ENCODE measurements at regions not wholly inside any gene's neighbourhood (a gene's known extent, or its start where the extent isn't known, plus 50 kb on each side); places are given as distances from the start of the nearest gene placed in this dataset.

DNA sequence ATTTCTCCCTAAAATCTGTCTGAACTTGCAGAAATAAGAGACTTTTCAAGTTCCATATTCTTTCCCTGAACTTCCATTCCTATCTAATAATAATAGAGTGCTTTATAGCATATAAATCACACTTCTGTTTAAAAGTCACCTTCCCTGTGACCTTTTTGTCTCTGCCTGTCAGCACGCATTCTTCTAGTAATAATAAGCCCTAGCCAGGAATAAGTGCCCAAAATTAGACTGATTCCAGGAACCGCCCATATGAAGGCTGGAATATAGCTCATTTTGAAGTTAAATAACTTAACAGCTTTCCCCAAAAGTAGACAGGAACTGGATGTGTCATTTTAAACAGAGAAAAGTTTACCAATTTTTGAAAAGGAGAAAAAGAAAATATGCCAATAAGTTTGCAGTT lies 576.5 kb downstream of the EPHA4 start:
- no peak overlapping the region for H3K9ac ChIP-seq (ENCODE audit: low read length)
- H3K27me3 ChIP-seq (ENCODE audit: control insufficient read depth in 1 of 2, insufficient read depth in 2 of 2, low read length in 2 of 2) = no peaks in the 10 kb centered on the region
- no peak overlapping the region for H3K27ac ChIP-seq (ENCODE audit: low read depth, low read length)
- no peak overlapping the region for H3K4me3 ChIP-seq (ENCODE audit: low read depth in 1 of 2, low read length in 2 of 2)
- H3K36me3 ChIP-seq (ENCODE audit: insufficient read depth, low read length) = no peaks in the 10 kb centered on the region
- peaks cover 4% of the 10 kb centered on the region for H3K4me1 ChIP-seq (ENCODE audit: insufficient read depth, low read length)
- H3K9me3 ChIP-seq (ENCODE audit: low read length) = no peaks in the 10 kb centered on the region

DNA sequence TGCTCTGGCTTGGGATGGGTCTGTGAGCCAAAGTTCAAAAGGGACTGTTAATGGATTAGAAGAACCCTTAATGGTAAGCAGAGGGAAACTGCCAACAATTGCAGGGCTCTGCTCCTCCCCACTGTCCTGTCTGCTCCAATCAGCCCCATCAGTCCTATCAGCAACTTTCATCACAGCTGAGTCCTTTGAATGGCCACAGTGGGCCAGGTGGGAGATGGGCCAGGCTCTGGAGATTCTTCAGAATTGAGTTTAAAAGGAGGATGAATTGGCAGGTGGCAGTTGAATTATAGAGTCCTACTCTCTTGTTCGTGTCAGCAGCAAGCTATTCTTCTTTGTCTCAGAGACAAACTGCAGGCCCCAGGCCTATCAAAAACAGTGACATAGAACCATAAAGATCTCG lies 573.9 kb downstream of the EPHA4 start:
- no peaks in the 10 kb centered on the region for H3K27me3 ChIP-seq (ENCODE audit: control insufficient read depth in 1 of 2, insufficient read depth in 2 of 2, low read length in 2 of 2)
- no peaks in the 10 kb centered on the region for H3K36me3 ChIP-seq (ENCODE audit: insufficient read depth, low read length)
- no peak overlapping the region for H3K4me3 ChIP-seq (ENCODE audit: low read depth in 1 of 2, low read length in 2 of 2)

DNA sequence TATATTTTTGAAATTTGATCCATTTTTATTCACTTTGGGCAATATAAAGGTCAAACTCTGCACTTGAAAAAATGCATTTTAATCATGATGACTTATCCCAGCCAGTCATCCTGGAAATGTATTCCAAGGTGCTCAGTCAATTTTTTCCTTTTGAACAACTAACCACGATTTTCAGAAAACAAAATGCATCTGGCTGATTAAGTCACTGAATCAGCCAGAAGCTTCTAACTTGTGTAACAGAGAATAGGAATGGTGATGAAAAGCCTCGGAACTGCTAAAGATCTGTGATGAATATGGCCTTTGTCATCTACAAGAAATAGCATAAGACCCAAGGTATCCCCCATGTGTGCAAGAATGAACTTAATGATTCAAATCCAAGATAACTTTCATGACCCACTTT lies 572.7 kb downstream of the EPHA4 start:
- Histone ChIP-seq H3K4me1 (ENCODE audit: insufficient read depth, low read length) (peaks cover 10% of the 10 kb centered on the region), H3K27me3 (ENCODE audit: control insufficient read depth in 1 of 2, insufficient read depth in 2 of 2, low read length in 2 of 2) (no peaks in the 10 kb centered on the region), H3K9ac (ENCODE audit: low read length) (no peak overlapping the region), H3K9me3 (ENCODE audit: low read length) (no peaks in the 10 kb centered on the region), H3K4me3 (ENCODE audit: low read depth in 1 of 2, low read length in 2 of 2) (no peak overlapping the region), H3K36me3 (ENCODE audit: insufficient read depth, low read length) (no peaks in the 10 kb centered on the region), H3K27ac (ENCODE audit: low read depth, low read length) (no peak overlapping the region)

More for the DNA sequence above, 573.9 kb downstream of the EPHA4 start:
- H3K9ac ChIP-seq (ENCODE audit: low read length) = no peak overlapping the region
- H3K4me1 ChIP-seq (ENCODE audit: insufficient read depth, low read length) = peaks cover 10% of the 10 kb centered on the region
- no peak overlapping the region for H3K27ac ChIP-seq (ENCODE audit: low read depth, low read length)
- no peaks in the 10 kb centered on the region for H3K9me3 ChIP-seq (ENCODE audit: low read length)

- no peak overlapping the region for H3K9ac ChIP-seq (ENCODE audit: low read length)
- peaks cover 10% of the 10 kb centered on the region for H3K4me1 ChIP-seq (ENCODE audit: insufficient read depth, low read length)
- H3K4me3 ChIP-seq (ENCODE audit: low read depth in 1 of 2, low read length in 2 of 2) = no peak overlapping the region
- no peaks in the 10 kb centered on the region for H3K36me3 ChIP-seq (ENCODE audit: insufficient read depth, low read length)
- H3K27ac ChIP-seq (ENCODE audit: low read depth, low read length) = no peak overlapping the region
- H3K9me3 ChIP-seq (ENCODE audit: low read length) = no peaks in the 10 kb centered on the region
- no peaks in the 10 kb centered on the region for H3K27me3 ChIP-seq (ENCODE audit: control insufficient read depth in 1 of 2, insufficient read depth in 2 of 2, low read length in 2 of 2)
These were observed 570.7 kb downstream of the EPHA4 start for GRCh38 chr2:221001381-221001801.

DNA sequence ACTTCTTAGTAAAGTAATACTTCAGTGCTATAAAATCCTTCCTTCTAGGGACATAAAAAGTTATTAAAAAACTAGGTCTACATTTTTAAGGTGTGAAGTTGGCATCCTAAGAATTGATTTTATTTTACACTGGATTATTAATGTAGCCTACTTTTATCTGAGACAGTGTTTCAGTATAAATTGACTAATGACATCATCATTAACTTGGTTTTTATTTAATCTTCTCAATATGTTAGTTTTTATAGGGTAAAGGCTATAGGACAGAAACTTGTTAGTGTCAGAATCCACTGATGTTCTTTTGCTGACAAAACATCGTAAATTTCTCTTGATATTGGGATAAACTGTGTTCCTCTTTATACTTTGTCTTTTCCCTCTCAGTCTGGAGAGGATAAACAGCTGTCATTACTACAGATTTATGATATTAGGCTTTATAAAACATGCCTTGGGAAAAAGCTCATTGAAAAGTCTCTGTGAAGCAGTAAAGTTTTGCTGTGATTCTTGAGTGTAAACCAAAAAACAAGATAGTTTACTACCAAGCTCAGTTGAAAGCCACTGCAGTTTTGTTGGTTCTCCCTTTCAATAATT lies 569.9 kb downstream of the EPHA4 start:
- Histone ChIP-seq H3K27ac (ENCODE audit: low read depth, low read length) (no peak overlapping the region), H3K4me3 (ENCODE audit: low read depth in 1 of 2, low read length in 2 of 2) (no peak overlapping the region), H3K9me3 (ENCODE audit: low read length) (no peaks in the 10 kb centered on the region), H3K9ac (ENCODE audit: low read length) (no peak overlapping the region), H3K36me3 (ENCODE audit: insufficient read depth, low read length) (no peaks in the 10 kb centered on the region), H3K4me1 (ENCODE audit: insufficient read depth, low read length) (peaks cover 10% of the 10 kb centered on the region), H3K27me3 (ENCODE audit: control insufficient read depth in 1 of 2, insufficient read depth in 2 of 2, low read length in 2 of 2) (no peaks in the 10 kb centered on the region)

GRCh38 chr2:221005338-221005737 lies 566.8 kb downstream of the EPHA4 start:
- Histone ChIP-seq H3K9ac (ENCODE audit: low read length) (no peak overlapping the region), H3K9me3 (ENCODE audit: low read length) (no peaks in the 10 kb centered on the region)

DNA sequence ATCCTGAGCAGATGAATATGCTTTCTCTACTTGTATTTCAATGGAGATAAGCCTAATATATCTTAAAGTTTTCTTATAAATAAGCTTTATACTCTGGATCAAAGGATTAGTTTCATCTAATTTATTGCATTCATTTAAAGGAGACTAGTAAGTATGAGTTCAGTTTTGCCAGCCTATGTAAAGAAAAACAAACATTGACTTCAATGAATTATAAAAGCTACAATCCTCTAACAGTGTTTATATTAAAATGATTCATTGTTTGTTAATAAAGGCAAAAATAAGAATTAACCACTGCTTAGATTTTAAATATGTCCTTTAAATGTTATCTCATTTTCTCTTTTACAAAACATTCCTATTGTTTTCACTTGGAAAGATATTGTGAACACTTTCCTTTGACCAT lies 566.0 kb downstream of the EPHA4 start:
- H3K36me3 ChIP-seq (ENCODE audit: insufficient read depth, low read length) = no peaks in the 10 kb centered on the region
- H3K27ac ChIP-seq (ENCODE audit: low read depth, low read length) = no peak overlapping the region
- peaks cover 6% of the 10 kb centered on the region for H3K4me1 ChIP-seq (ENCODE audit: insufficient read depth, low read length)
- no peaks in the 10 kb centered on the region for H3K27me3 ChIP-seq (ENCODE audit: control insufficient read depth in 1 of 2, insufficient read depth in 2 of 2, low read length in 2 of 2)
- H3K4me3 ChIP-seq (ENCODE audit: low read depth in 1 of 2, low read length in 2 of 2) = no peak overlapping the region
- H3K9me3 ChIP-seq (ENCODE audit: low read length) = no peaks in the 10 kb centered on the region
- no peak overlapping the region for H3K9ac ChIP-seq (ENCODE audit: low read length)

More at GRCh38 chr2:221005338-221005737, 566.8 kb downstream of the EPHA4 start:
- Histone ChIP-seq H3K4me1 (ENCODE audit: insufficient read depth, low read length) (peaks cover 6% of the 10 kb centered on the region), H3K36me3 (ENCODE audit: insufficient read depth, low read length) (no peaks in the 10 kb centered on the region), H3K4me3 (ENCODE audit: low read depth in 1 of 2, low read length in 2 of 2) (no peak overlapping the region), H3K27ac (ENCODE audit: low read depth, low read length) (no peak overlapping the region), H3K27me3 (ENCODE audit: control insufficient read depth in 1 of 2, insufficient read depth in 2 of 2, low read length in 2 of 2) (no peaks in the 10 kb centered on the region)

DNA sequence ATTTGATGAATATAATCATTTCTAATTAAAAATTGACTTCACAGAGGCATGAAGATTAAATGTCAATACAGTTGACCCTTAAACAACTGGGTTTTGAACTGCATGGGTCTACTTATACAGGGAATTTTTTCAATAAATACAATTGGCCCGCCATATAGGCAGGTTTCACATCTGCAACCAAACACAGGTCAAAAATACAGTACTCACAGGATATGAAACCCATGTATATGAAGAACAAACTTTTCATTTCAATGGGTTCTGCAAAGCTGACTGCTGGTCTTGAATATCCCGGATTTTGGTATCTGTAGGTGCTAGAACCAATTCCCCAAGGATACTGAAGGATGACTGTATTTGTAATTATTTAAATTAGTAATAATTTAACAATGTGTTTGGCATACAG lies 555.6 kb downstream of the EPHA4 start:
- Histone ChIP-seq H3K27me3 (ENCODE audit: control insufficient read depth in 1 of 2, insufficient read depth in 2 of 2, low read length in 2 of 2) (no peaks in the 10 kb centered on the region), H3K4me1 (ENCODE audit: insufficient read depth, low read length) (no peaks in the 10 kb centered on the region), H3K36me3 (ENCODE audit: insufficient read depth, low read length) (no peaks in the 10 kb centered on the region), H3K9ac (ENCODE audit: low read length) (no peak overlapping the region), H3K9me3 (ENCODE audit: low read length) (no peaks in the 10 kb centered on the region), H3K27ac (ENCODE audit: low read depth, low read length) (no peak overlapping the region), H3K4me3 (ENCODE audit: low read depth in 1 of 2, low read length in 2 of 2) (no peak overlapping the region)

- H3K36me3 ChIP-seq (ENCODE audit: insufficient read depth, low read length) = no peaks in the 10 kb centered on the region
- no peaks in the 10 kb centered on the region for H3K4me1 ChIP-seq (ENCODE audit: insufficient read depth, low read length)
- no peak overlapping the region for H3K27ac ChIP-seq (ENCODE audit: low read depth, low read length)
- no peak overlapping the region for H3K9ac ChIP-seq (ENCODE audit: low read length)
- H3K27me3 ChIP-seq (ENCODE audit: control insufficient read depth in 1 of 2, insufficient read depth in 2 of 2, low read length in 2 of 2) = no peaks in the 10 kb centered on the region
- H3K4me3 ChIP-seq (ENCODE audit: low read depth in 1 of 2, low read length in 2 of 2) = no peak overlapping the region
- H3K9me3 ChIP-seq (ENCODE audit: low read length) = no peaks in the 10 kb centered on the region
These were observed 553.8 kb downstream of the EPHA4 start for GRCh38 chr2:221018262-221018661.

- no peak overlapping the region for H3K9ac ChIP-seq (ENCODE audit: low read length)
- H3K4me1 ChIP-seq (ENCODE audit: insufficient read depth, low read length) = no peaks in the 10 kb centered on the region
- no peaks in the 10 kb centered on the region for H3K36me3 ChIP-seq (ENCODE audit: insufficient read depth, low read length)
- no peak overlapping the region for H3K27ac ChIP-seq (ENCODE audit: low read depth, low read length)
- H3K9me3 ChIP-seq (ENCODE audit: low read length) = no peaks in the 10 kb centered on the region
- no peaks in the 10 kb centered on the region for H3K27me3 ChIP-seq (ENCODE audit: control insufficient read depth in 1 of 2, insufficient read depth in 2 of 2, low read length in 2 of 2)
- no peak overlapping the region for H3K4me3 ChIP-seq (ENCODE audit: low read depth in 1 of 2, low read length in 2 of 2)
These were observed 552.4 kb downstream of the EPHA4 start for GRCh38 chr2:221019668-221020067.

- no peak overlapping the region for H3K27ac ChIP-seq (ENCODE audit: low read depth, low read length)
These were observed 549.5 kb downstream of the EPHA4 start for GRCh38 chr2:221022554-221022953.

GRCh38 chr2:221025398-221025797 lies 546.7 kb downstream of the EPHA4 start:
- H3K4me3 ChIP-seq (ENCODE audit: low read depth in 1 of 2, low read length in 2 of 2) = no peak overlapping the region
- no peaks in the 10 kb centered on the region for H3K9me3 ChIP-seq (ENCODE audit: low read length)
- H3K36me3 ChIP-seq (ENCODE audit: insufficient read depth, low read length) = no peaks in the 10 kb centered on the region
- H3K9ac ChIP-seq (ENCODE audit: low read length) = no peak overlapping the region
- no peaks in the 10 kb centered on the region for H3K27me3 ChIP-seq (ENCODE audit: control insufficient read depth in 1 of 2, insufficient read depth in 2 of 2, low read length in 2 of 2)
- no peak overlapping the region for H3K27ac ChIP-seq (ENCODE audit: low read depth, low read length)
- H3K4me1 ChIP-seq (ENCODE audit: insufficient read depth, low read length) = no peaks in the 10 kb centered on the region

More at GRCh38 chr2:221022554-221022953, 549.5 kb downstream of the EPHA4 start:
- H3K27me3 ChIP-seq (ENCODE audit: control insufficient read depth in 1 of 2, insufficient read depth in 2 of 2, low read length in 2 of 2) = no peaks in the 10 kb centered on the region
- H3K9ac ChIP-seq (ENCODE audit: low read length) = no peak overlapping the region
- H3K9me3 ChIP-seq (ENCODE audit: low read length) = no peaks in the 10 kb centered on the region
- no peaks in the 10 kb centered on the region for H3K4me1 ChIP-seq (ENCODE audit: insufficient read depth, low read length)
- H3K36me3 ChIP-seq (ENCODE audit: insufficient read depth, low read length) = no peaks in the 10 kb centered on the region
- H3K4me3 ChIP-seq (ENCODE audit: low read depth in 1 of 2, low read length in 2 of 2) = no peak overlapping the region

All from muscle layer of colon (tissue), 2 donors.